ENCODE measurements at regions not wholly inside any gene's neighbourhood (a gene's known extent, or its start where the extent isn't known, plus 50 kb on each side); places are given as distances from the start of the nearest gene placed in this dataset.

DNA sequence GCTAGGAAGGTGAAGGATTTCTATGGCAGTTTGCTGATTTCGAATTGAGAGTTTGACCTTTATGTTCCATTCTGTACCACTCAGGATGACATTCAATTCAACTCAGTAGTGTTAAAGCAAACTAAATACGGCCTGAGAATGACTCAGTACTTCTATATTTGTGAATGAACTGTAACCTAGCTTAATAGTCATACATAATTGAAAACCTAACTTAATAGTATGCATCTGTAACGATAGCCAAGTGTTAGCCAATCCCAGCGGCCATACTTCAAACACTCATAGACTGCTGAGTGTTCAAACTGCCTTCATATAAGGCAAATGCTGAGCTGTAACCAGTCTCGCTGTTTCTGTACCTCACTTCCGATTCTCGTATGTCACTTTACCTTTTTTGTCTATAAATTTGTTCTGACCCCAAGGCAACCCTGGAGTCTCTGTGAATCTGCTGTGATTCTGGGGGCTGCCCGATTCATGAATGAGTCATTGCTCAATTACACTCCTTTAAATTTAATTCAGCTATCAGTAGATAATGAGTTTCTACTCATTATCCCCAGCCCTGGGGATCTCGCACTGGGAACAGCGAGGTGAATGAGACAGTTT lies 98.5 kb upstream of the SLC24A4 start:
- TF ChIP-seq CTCF (IDR thresholded peaks at IDR 0.05; ENCODE audit: low read length) (no peak), EZH2phosphoT487 (IDR thresholded peaks at IDR 0.05; ENCODE audit: low read length) (no peak), EZH2 (optimal IDR thresholded peaks at IDR 0.05; ENCODE audit: low read depth, low read length) (no peak)
